Left cardiac atrium (tissue), 4 donors: ENCODE measurements at regions not wholly inside any gene's neighbourhood (a gene's known extent, or its start where the extent isn't known, plus 50 kb on each side); places are given as distances from the start of the nearest gene placed in this dataset.

Experiments
- ATAC-seq, 2 donors: fragments of 200-7000 bp; cut with Tn5 transposase; one replicate each; pipeline ENCODE4 v1.9.1; 2020; ENCODE audit warnings: mild to moderate bottlenecking in 2 of 2, moderate library complexity in 2 of 2
- DNase-seq: peaks from one replicate; pipeline ENCODE4 v3.0.0-alpha.2; 2020
- intact Hi-C, 2 donors: fragments of 100-400 bp; cut with DNase I; formaldehyde crosslinking; loops; one replicate each; pipeline versions ENCODE4 v1.14.1 to v1.15.1; 2022 to 2023
- donor health status: DM: no; HTN: yes; CAD: no.
- donor health status: DM: no; HTN: yes; CAD: no; lungs with severe emphysema.
- donor health status: DM: yes; HTN: yes; CAD: no.
- donor health status: Dilated cardiomyopathy.

DNA sequence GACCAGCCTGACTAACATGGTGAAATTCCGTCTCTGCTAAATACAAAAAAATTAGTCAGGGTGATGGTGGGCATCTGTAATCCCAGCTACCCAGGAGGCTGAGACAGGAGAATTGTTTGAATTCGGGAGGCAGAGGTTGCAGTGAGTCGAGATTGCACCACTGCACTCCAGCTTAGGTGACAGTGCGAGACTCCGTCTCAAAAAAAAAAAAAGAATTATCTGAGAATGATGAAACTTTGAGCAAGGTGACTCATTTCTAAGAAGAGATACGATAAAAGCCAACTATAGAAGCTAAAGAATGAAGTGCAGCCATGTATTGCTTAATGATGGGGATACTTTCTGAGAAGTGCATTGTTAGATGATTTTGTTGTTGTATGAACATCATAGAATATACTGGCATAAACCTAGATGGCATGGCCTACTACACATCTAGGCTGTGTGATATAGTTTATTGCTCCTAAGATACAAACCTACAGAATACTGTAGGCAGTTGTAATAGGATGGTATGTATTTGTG, 64.7 kb downstream of the SNRPE start:
- DNase-seq (no peak), ATAC-seq (no peak)
- intact Hi-C loops, result no loop called here

- DNase-seq (no peak), ATAC-seq (no peak)
- intact Hi-C loops, result no loop called here
These were observed 68.4 kb downstream of the SNRPE start for GRCh38 chr1:203929741-203930309.

- ATAC-seq (peak in 1 of 2 donors; percentile 81), DNase-seq (no peak)
- intact Hi-C loops, result no loop called here
These were observed 68.9 kb downstream of the SNRPE start for GRCh38 chr1:203930342-203930741.

DNA sequence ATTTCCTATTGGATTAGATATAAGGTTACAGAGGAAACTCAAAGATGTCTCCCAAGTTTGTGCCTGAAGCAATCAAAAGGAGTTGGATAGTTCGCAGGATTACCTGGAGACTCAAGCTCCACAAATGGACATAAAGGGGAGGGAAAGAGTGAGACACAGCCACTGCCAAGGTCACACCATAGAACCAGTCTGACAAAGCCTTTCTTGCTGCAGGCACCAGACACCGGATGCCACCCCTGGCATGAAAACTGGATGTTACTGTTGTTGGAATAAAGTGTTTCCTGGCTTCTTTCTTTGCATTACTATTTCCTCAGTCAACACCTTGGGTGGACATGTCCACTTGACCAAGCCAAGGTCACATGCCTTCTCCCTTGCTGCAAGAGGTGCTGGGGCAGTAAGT, 70.6 kb downstream of the SNRPE start:
- DNase-seq (no peak), ATAC-seq (no peak)
- intact Hi-C loops, result no loop called here

DNA sequence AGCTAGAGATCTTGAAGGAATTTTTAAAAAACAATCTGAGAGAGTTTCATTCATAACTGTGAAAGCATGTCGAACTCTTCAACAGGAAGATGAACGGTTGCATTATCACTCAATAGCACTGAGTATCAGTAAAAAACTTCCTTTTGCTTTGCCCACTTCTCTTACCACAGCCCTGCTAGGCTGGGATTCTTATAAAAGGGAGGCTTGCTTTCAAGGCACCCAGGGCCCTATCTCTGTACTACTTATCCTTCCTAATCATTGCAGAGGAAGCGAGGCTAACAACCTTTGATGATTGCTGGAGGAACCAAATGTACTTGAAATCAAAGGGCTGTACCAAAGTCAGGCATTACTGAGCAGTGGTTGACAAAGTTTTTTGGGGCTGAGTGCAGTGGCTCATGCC, 71.2 kb downstream of the SNRPE start:
- no peak for DNase-seq
- ATAC-seq, result no peak
- intact Hi-C loops, result no loop called here

DNA sequence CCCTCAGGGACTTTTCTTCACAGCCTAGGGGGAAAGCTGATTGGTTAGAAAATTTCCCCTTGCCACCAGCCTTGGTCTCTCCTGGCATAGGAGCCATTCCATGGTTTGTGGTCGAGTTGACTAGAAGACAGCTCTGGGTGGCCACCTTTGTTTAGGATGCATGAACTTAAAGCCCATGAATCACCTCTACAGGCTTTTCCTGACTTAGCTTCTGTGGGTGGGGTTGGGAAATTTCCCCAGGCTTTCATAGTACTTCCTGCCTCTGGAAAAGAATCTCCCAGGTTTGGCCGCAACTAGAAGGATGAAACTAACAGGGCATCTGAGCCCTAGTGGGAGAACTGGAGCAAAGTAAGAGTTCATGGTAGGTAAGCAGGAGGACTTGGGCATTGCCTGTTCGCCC, 72.6 kb downstream of the SNRPE start:
- intact Hi-C loops, result no loop called here
- DNase-seq (no peak), ATAC-seq (no peak)

DNA sequence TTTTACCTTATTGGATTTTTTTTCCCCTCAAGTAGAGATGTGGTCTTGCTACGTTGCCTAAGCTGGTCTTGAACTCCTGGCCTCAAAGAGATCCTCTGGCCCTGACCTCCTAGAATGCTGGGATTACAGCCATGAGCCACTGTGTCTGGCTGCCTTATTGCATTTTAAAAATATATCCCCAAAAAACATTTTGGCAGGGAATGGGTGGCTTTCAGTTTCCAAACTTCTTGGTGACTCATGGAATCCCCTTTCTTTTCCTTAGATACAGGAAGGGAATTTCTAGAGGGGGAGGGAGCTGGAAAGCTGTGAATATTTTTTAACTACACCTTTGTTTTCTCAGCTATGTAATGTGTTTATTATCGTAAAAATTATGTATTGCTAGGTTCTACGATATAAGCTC, 73.3 kb downstream of the SNRPE start:
- intact Hi-C loops, result no loop called here
- ATAC-seq, result no peak
- DNase-seq, result no peak

DNA sequence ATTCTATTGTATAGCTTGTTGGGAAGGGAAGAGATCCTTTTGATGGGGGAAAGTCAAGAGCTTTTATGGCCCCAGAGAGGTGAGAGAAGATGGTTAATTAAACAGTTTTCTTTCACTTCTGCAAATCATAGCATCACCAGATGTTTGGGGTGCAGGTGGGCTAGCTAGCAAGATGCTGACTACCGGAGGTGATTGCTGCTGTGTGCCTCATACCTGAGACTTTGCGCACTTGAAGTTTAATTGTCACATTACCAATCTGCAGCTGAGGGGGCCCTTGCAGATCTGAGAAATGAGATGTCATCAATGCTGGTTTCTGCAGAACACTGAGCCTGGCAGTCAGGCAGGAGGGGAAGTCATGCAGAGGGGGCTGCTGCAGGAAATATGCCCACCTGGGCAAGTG, 73.9 kb downstream of the SNRPE start:
- intact Hi-C loops, result no loop called here
- no peak for ATAC-seq
- DNase-seq, result no peak

- DNase-seq (no peak), ATAC-seq (no peak)
- intact Hi-C loops, result no loop called here
These were observed 76.4 kb downstream of the SNRPE start for GRCh38 chr1:203937678-203938330.

- ATAC-seq, result no peak
- DNase-seq, result no peak
- intact Hi-C loops, result no loop called here
These were observed 83.4 kb downstream of the SNRPE start for GRCh38 chr1:203944651-203945404.

DNA sequence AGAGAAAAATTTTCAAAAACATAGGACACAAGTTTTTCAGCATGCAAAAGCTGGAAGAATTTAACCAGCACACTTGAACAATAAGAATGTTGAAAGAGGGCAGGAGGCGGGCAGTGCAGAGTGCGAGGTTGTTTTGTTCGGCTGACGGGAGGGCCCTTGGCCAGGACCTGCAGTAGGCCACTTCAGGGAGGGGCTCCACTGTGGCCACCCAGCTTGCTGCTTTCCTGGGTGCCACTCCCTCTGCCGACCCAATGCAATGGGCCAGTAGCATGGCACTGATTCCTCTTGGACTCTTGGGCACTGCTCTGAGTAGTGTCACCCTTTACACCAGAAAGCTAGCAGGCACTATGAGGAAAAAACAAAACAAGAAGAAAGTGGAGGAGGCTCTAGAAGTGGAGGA, 92.9 kb downstream of the SNRPE start:
- ATAC-seq, result peak in 1 of 2 donors; percentile 84
- DNase-seq, result no peak
- intact Hi-C loops, result no loop called here

DNA sequence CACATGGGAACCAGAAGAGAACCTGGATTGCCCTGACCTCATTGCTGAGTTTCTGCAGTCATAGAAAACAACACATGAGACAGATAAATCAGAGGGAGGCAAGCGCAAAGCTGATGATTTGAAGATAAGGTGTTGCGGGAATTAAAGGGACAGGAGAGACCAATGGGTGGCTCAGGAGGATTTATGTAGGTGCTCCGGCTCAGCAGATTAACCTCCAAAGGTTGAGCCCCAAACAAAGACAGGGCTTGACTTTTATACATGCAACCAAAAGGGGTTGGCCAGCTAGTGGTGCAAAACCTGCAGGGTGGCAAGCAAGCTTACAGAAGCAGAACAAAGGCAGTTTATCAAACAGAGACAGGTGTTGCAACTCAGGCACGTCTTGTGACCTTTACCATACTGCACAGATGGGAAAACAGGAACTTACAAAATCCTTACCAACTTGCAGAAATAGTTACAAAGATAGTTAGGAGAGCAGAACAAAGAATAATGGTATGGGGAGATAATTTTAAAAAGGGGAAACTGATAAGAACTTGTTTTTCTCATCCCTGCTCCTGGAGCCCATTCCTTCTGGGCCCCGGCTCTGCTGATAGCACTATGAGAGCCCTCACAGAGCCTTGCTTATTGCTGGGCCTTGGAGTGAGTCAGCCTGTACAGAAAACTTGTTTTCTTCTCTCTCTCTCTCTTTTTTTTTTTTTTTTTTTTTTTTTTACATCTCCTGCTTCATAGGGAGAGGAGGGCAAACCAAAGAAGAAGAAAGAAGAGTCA, 93.6 kb downstream of the SNRPE start:
- ATAC-seq (peak in 1 of 2 donors; percentile 27), DNase-seq (no peak)
- intact Hi-C loops, result no loop called here

DNA sequence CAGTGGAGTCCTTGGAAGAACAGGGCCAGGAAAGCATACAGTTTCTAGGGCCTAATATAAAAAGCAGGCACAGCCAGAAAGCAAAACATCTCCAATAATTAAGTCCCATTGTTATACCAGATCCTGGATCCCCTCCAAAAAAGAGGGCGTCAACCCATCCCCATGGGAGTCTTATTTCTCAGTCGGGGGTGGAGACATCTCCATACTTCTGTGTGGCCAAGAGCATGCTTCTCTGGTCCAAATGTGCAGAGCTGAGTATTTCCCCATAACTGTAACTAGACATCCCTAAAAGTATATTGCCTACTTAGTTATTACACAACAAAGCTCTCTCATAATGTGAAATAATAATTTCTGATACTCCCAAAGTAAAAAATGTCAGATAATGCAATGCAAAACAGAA, 104.2 kb upstream of the SOX13 start:
- DNase-seq (peak; percentile 24), ATAC-seq (peak in 1 of 2 donors; percentile 29)
- intact Hi-C loops, result no loop called here

DNA sequence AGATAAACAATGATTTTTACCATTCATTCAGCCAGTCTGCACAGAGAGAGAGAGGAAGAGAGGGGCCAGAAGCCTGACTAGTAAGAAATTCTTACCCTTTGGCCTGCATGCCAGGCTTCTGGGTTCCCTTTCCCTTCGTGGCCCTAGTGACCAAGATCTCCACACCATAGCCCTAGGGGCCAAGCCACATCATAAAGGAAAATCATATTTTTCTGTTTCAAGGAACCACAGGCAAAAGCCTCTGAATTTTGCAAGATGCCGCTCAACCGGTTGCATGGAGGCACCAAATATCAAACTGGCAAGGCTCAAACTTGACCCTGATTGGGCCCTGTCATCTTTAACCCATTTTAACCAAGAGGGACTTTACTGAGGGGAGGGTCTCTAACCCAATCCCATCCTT, 103.1 kb upstream of the SOX13 start:
- intact Hi-C loops, result no loop called here
- ATAC-seq (no peak), DNase-seq (no peak)

GRCh38 chr1:203985044-203985443, 87.9 kb upstream of the SOX13 start:
- ATAC-seq (no peak), DNase-seq (no peak)
- intact Hi-C loops, result no loop called here

- ATAC-seq (no peak), DNase-seq (no peak)
- intact Hi-C loops, result no loop called here
These were observed 87.2 kb upstream of the SOX13 start for GRCh38 chr1:203985676-203986075.

DNA sequence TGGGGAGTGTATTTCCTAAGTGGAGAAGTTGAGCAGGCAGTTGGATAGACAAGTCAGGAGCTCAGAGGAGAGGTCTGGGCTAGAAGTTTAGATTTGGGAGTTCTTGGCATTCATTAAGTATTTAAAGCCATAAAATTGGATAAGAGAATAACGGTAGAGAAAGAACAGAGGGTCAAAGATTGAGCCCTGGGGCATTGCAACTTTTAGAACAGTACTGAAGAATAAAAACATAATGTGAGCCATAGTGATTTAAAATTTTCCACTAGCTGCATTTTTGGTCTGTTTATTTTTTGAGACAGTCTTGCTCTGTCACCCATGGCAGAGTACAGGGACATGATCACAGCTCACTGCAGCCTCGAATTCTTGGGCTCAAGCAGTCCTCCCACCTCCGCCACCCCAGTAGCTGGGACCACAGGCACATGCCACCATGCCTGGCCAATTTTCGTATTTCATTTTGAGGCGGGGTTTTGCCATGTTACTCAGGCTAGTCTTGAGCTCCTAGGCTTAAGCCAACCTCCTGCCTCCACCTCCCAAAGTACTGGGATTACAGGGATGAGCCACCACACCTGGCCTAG, 85.9 kb upstream of the SOX13 start:
- intact Hi-C loops, result no loop called here
- no peak for ATAC-seq

GRCh38 chr1:203990118-203990517, 82.8 kb upstream of the SOX13 start:
- intact Hi-C loops, result no loop called here
- no peak for DNase-seq
- no peak for ATAC-seq

More for the DNA sequence above, 85.9 kb upstream of the SOX13 start:
- DNase-seq, result no peak

GRCh38 chr1:203992440-203992839, 80.5 kb upstream of the SOX13 start:
- ATAC-seq (no peak), DNase-seq (no peak)
- intact Hi-C loops, result no loop called here

DNA sequence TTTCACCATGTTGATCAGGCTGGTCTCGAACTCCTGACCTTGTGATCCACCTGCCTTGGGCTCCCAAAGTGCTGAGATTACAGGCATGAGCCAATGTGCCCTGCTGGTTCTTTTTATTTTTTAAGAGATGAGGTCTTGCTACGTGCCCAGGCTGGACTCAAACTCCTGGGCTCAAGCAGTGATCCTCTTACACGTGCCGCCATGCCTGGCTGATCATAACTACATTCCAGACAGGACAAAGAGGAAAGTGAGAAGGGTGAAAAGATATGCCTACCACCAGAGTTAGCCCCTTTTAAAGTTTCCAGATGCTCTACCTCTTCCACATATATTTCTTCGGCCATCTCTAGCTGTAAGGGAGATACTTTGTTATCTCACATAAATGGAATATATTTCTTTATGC, 79.7 kb upstream of the SOX13 start:
- intact Hi-C loops, result no loop called here
- ATAC-seq (no peak), DNase-seq (no peak)
